ENCODE measurements at regions not wholly inside any gene's neighbourhood (a gene's known extent, or its start where the extent isn't known, plus 50 kb on each side); places are given as distances from the start of the nearest gene placed in this dataset.

- intact Hi-C loops (cut with micrococcal nuclease; ENCODE audit: unreplicated experiment), result no loop called here
- no peaks in the 10 kb centered on the region for H3K36me3 ChIP-seq (ENCODE audit: insufficient read depth, low read length, poor library complexity, severe bottlenecking)
- DNase-seq (ENCODE audit: low spot score), result no peak
- H3K4me1 ChIP-seq (ENCODE audit: insufficient read depth, low read length, poor library complexity, severe bottlenecking), result no peaks in the 10 kb centered on the region
- H3K9me3 ChIP-seq (ENCODE audit: low read depth, low read length, poor library complexity, severe bottlenecking), result peaks cover 5% of the 10 kb centered on the region
- TF ChIP-seq EZH2 (IDR thresholded peaks at IDR 0.05; ENCODE audit: borderline replicate concordance, low read depth, low read length, poor library complexity, severe bottlenecking), result no peak
- TF ChIP-seq CTCF (conservative IDR thresholded peaks at IDR 0.05; ENCODE audit: low read depth, low read length), result no peak
- BruUV-seq (replicated peaks), result no TSS peak
- H3K4me3 ChIP-seq (ENCODE audit: low read depth, low read length, poor library complexity, severe bottlenecking), result no peak overlapping the region
- H3K27ac ChIP-seq (ENCODE audit: low read depth, low read length, poor library complexity, severe bottlenecking), result no peak overlapping the region
- H3K27me3 ChIP-seq (replicated peaks; ENCODE audit: insufficient read depth, low read depth, low read length, poor library complexity), result no peaks in the 10 kb centered on the region
- POLR2A ChIA-PET (ENCODE audit: low non-redundant PET), result no interaction called here
- CTCF ChIA-PET, result no interaction called here
These were observed 1073.3 kb upstream of the PHF14 start for GRCh38 chr7:9900339-9900738.

GRCh38 chr7:9921326-9921725, 1052.3 kb upstream of the PHF14 start:
- Histone ChIP-seq H3K9me3 (ENCODE audit: low read depth, low read length, poor library complexity, severe bottlenecking) (peaks cover 5% of the 10 kb centered on the region), H3K36me3 (ENCODE audit: insufficient read depth, low read length, poor library complexity, severe bottlenecking) (no peaks in the 10 kb centered on the region), H3K4me1 (ENCODE audit: insufficient read depth, low read length, poor library complexity, severe bottlenecking) (no peaks in the 10 kb centered on the region), H3K27me3 (replicated peaks; ENCODE audit: insufficient read depth, low read depth, low read length, poor library complexity) (no peaks in the 10 kb centered on the region), H3K4me3 (ENCODE audit: low read depth, low read length, poor library complexity, severe bottlenecking) (no peak overlapping the region), H3K27ac (ENCODE audit: low read depth, low read length, poor library complexity, severe bottlenecking) (no peak overlapping the region)
- DNase-seq (ENCODE audit: low spot score), result no peak
- intact Hi-C loops (cut with micrococcal nuclease; ENCODE audit: unreplicated experiment), result no loop called here
- ChIA-PET POLR2A (ENCODE audit: low non-redundant PET) (no interaction called here), CTCF (no interaction called here)
- TF ChIP-seq EZH2 (IDR thresholded peaks at IDR 0.05; ENCODE audit: borderline replicate concordance, low read depth, low read length, poor library complexity, severe bottlenecking) (no peak), CTCF (conservative IDR thresholded peaks at IDR 0.05; ENCODE audit: low read depth, low read length) (no peak)
- no TSS peak for BruUV-seq (replicated peaks)

- ChIA-PET POLR2A (ENCODE audit: low non-redundant PET) (no interaction called here), CTCF (no interaction called here)
- Histone ChIP-seq H3K36me3 (ENCODE audit: insufficient read depth, low read length, poor library complexity, severe bottlenecking) (no peaks in the 10 kb centered on the region), H3K27ac (ENCODE audit: low read depth, low read length, poor library complexity, severe bottlenecking) (no peak overlapping the region), H3K27me3 (replicated peaks; ENCODE audit: insufficient read depth, low read depth, low read length, poor library complexity) (no peaks in the 10 kb centered on the region), H3K4me3 (ENCODE audit: low read depth, low read length, poor library complexity, severe bottlenecking) (no peak overlapping the region), H3K9me3 (ENCODE audit: low read depth, low read length, poor library complexity, severe bottlenecking) (no peaks in the 10 kb centered on the region), H3K4me1 (ENCODE audit: insufficient read depth, low read length, poor library complexity, severe bottlenecking) (no peaks in the 10 kb centered on the region)
- BruUV-seq (replicated peaks), result no TSS peak
- intact Hi-C loops (cut with micrococcal nuclease; ENCODE audit: unreplicated experiment), result no loop called here
- no peak for DNase-seq (ENCODE audit: low spot score)
- TF ChIP-seq CTCF (conservative IDR thresholded peaks at IDR 0.05; ENCODE audit: low read depth, low read length) (no peak), EZH2 (IDR thresholded peaks at IDR 0.05; ENCODE audit: borderline replicate concordance, low read depth, low read length, poor library complexity, severe bottlenecking) (no peak)
These were observed 1035.6 kb upstream of the PHF14 start for GRCh38 chr7:9937944-9938631.
